Stimulated activated CD8-positive, alpha-beta memory T cell treated with anti-CD3 and anti-CD28 coated beads, Interleukin-2, amount 100 ng/mL, for 1 hour (primary cell): ENCODE measurements at regions not wholly inside any gene's neighbourhood (a gene's known extent, or its start where the extent isn't known, plus 50 kb on each side); places are given as distances from the start of the nearest gene placed in this dataset.

ENCODE experiments used
- DNase-seq, 2 donors: peaks; one replicate each; pipeline ENCODE4 v3.0.0-alpha.2; 2020; ENCODE audit warnings: low read depth in 2 of 2

DNA sequence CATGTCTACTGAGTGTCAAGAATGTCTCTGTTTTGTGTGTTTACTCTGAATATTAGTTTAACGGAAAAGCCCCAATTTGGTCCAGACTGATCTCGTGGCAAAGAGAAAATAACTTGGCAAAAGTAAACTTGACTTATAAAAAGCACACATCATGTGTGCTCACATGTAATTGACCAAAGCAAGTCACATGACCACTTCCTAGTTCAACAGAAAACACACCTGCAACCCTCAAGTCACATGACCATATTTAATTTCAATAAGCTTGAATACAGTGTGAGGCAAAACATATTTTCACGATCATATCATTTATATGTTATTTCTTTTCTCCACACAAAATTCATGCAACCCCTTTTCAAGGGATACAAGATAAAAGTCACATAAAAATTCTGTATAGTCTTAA lies 662.4 kb downstream of the SLITRK1 start:
- no peak for DNase-seq

DNA sequence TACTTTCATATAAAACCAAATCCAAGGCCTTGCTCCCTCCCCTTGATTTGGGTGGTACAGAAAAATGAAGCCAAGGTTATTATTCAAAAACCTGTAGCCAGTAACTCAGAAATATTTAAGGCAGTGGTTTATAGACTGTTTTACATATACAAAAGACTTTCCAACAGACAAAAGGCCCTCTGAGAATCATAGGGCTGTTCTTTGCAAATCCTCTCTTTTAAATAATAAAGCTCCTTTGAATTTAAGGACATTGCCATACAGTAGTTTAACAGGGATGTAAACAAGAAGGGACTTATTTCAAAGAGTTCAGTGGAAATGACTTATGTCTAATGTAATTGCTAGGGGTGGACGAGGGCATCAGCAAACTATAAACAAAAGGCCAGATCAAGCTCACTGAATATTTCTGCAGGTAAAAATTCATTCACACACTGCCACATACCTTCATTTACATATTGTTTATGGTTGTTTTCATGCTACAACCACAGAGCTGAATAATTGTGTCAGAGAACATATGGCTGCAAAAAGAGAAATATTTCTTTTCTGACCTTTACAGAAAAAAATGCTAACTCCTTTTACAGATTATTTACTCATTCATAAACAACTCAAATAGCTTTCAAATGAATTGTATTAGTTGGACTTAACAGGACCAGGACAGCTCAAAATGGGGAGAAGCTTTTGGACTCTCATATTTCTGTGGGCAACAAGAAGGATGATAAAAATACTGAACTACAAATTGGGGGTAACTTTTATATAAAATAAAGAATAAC lies 665.6 kb downstream of the SLITRK1 start:
- no peak for DNase-seq

DNA sequence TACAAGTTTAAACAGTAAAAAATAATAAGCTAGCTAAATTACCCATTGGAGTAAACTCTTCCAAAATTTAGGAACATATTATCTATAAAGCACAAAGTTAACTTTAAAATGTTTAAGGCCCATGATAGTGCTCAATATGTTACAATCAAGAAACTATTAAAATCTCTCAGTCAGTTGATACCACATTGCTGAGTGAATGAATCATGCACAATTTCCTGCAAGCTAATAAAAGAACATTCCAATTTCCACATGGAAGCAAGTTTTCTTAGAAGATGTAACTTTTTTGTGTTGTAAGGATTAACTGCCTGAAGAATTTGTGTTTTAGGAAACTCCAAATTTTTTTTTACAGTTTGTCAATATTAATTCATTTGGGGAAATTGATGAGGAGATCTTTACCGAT lies 666.6 kb downstream of the SLITRK1 start:
- no peak for DNase-seq

DNA sequence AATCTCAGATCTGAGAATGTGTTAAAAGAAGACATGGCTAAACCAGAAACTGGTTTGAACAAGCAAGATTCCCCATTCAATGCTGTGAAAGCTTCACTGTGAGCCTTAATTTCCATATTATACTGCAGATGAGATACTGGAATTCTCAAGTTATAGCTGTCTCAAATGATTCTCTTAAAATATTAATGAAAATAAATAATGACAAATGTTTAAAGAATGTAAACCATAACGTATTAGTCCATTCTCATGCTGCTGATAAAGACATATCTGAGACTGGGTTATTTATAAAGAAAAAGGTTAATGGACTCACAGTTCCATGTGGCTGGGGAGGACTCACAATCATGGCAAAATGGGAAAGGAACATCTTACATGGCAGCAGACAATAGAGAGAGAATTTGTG lies 667.8 kb downstream of the SLITRK1 start:
- DNase-seq = no peak

DNA sequence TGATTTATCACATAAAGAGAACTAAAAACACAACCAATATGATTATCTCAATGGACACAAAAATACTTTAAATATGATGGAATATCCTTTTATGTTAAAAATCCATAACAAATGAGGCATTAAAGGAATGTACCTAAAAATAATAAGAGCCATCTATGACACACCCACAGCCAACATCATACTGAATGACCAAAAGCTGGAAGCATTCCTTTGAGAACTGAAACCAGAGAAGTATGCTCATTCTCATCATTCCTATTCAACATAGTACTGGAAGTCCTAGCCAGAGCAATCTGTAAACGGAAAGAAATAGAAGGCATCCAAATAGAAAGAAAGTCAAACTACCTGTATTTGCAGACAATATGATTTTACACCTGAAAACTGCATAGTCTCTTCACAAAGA lies 671.0 kb downstream of the SLITRK1 start:
- no peak for DNase-seq

DNA sequence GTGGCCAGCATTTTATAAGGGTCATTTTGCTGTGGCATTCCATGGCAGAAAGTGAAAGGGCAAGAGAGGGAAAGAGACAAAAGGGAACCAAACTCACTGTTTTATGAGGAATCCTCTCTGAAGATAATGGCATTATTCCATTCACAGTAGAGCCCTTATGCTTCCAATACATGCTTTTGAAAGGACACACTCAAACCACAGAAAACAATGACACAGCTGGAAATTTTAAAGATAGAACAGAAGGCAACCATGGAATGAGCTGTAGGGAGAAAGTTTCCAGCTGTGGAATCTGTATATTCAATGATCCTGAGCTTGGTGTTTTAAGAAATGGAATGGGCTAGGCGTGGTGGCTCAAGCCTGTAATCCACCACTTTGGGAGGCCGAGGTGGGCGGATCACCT lies 677.4 kb downstream of the SLITRK1 start:
- DNase-seq = no peak

DNA sequence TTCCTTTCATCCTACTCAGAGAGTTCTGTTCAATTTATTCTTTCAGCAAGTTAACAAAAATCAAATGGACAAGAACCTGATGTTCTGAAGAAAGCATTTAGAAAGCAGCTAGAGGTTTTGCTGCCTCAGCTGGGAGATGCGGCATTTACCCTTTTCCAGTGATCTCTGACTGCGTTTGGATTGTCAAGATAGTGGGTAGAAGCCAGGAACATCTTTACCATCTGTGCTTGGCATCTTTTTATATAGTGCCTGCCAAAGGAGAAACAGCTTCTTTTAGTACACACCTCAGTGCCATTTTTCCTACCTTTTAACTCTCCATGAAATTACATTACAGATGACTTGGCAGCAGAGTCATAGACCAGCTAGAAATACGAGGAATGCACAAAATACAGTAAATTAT lies 680.8 kb downstream of the SLITRK1 start:
- no peak for DNase-seq

DNA sequence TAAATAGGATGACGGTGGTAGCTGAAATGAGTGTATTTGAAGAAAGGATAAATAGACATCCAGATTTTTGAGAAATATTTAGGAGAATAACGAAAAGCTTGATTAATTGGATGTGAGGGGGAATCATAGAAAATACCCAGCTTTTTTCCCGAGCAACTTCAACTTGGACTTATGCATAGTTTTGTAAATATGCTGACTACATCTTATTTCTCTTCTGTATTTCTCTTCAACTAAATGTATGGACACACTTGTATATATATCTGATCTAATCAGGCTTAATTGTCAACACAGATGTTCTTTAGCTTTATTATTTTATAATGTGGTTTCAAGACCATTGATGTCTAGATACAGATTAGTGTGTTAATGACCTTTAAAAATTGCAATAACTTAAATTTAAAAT lies 685.0 kb downstream of the SLITRK1 start:
- no peak for DNase-seq

DNA sequence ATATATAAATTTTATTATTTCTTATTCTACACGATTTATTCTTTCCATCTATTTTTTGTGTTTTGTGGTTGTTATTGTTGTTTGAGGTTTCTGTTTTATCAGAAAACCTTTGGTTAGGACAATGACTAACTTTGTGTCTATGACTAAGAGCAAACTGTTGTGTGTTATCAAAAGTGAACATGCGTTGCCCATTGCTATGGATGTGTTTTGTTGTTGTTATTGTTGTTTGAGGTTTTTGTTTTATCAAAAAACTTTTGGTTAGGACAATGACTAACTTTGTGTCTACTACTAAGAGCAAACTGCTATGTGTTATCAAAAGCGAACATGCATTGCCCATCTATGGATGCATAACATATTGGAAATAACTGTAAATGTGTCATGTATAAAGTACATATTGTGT lies 692.3 kb downstream of the SLITRK1 start:
- no peak for DNase-seq

DNA sequence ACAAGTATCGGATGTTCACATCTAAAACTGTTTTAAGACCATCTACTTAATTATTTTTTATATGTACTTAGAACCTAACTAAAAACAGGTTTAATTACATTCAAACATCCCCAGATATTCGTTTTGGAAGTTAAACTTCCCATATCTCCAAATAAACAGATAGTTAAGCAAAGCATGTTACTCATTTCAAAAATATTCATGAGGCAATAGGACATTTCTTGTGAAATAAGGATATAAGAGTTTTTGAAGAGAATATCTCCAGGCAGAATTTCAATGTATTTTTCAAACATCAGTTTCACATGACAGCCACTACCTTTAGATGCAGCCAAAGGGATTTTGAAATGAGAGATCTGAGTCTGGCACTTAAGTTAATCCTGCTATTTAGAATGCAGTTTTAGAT lies 697.5 kb downstream of the SLITRK1 start:
- DNase-seq = no peak

DNA sequence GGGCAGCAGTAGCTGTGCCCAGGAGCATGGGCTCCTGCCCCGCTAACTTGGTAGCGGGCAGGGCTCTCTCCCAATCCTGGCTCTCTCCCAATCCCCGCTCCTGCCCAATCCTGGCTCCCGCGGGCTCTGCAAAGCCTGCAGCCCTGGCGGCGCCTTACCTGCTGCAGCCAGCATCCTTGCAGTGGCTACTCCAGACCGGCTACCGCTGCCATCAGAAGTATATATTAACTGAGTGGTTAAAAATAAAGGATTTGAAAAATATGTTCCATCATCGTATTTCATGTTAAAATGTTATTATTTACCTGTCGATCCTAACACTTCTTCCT lies 698.2 kb downstream of the SLITRK1 start:
- no peak for DNase-seq

DNA sequence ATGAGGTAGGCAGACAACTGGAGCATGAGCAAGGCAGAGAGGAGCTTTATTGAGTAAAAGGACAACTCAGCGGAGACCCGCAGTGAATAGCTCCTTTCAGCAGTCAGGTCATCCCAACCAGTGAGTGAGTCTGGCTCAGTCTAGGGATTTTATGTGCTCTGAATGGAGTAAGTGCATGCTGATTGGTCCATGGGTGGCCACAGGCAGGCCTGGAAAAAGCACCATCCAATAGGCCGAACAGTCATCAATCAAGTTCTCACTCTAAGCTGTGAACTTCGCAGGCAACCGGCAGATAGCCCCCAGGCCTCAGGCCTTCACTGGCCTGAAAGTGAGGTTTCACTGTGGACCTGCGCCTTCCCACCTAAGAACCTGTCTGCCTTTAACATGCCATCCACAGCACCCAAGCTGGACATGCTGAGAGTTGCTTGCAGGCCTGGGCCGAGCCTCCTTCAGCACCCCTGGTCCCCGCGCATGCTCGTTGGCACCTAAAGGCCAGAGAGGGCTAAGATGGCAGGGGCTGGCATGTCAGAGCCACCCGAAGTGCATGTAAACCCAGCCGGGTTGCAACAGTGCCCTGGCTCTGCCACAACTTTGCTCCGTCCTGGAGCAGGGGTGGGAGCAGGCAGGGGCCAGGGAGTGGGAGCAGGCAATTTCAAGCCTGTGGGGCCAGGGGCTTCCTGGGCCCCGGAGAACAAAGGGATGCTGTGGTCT lies 698.7 kb downstream of the SLITRK1 start:
- DNase-seq = no peak

DNA sequence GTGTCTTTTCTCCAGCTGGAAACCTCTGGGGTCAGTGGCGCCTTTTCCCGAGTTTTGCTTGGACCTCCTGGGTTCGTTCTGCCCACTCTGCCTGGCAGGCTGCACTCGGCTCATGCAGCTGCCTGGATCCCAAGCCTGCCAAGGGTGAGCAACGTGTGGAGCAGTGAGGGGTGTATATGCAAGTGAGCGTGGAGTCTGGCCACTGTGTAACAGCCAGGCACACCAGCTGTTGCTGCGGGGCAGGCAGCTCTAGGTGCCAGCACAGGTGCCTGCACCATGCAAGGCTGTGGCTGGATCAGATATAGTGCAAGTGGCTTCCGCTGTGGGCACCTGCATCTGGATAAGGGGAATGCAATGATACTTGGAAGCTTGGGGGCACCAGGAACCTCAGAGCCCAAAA lies 699.4 kb downstream of the SLITRK1 start:
- no peak for DNase-seq

DNA sequence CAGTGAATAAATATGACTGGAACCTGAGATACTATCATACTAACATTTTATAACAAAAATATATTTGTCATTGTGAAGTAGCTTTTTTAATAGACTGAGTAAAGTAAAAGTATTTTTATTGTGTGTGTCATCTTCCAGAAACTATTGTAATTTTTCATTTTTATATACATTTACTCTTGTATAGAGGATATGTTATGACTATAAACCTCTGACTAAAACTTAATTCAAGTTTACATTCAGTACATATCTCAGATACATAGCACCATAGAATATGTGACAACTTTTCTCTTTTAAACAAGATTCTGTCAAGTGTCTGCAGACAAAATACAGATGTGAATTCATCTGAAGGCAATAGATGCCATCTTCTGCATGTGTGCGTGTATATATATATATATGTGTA lies 704.3 kb downstream of the SLITRK1 start:
- no peak for DNase-seq

DNA sequence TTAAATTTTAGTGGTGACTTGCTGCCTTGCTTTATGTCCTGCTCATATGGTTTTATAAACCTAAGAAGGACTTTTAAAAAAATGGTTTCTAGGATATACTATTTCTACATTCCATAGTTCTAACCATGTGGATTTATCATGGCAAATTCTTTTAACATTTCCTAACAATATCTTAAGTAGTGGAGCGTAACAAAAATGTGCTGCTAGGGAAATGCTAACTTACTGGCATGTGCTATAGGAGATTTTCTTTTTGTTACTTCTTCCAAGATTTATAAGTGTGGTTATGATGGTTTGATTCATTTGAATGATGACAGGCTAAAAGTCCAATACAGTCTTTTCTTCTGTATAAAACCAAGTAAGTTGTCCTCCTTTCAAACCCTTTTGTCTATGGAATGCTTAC lies 713.7 kb downstream of the SLITRK1 start:
- DNase-seq = no peak

DNA sequence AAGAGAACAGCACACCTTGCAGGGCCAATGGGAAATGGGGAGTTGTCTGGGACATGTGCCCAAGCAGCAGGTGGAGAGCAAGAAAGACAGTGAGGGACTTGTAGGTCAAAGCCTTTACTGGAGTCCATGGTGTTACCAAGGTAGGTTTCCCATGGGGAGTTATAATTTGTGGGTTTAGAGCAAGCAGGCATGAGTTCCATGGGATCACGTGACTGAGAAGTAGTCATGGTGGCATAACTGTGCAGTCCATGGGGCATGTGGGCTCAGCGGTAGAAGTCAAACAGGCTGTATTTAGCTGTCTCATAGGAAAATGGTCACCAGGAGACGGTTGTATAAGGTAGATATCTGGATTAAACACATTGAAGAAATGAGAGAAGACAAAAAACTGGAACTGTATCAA lies 715.1 kb downstream of the SLITRK1 start:
- DNase-seq = no peak

DNA sequence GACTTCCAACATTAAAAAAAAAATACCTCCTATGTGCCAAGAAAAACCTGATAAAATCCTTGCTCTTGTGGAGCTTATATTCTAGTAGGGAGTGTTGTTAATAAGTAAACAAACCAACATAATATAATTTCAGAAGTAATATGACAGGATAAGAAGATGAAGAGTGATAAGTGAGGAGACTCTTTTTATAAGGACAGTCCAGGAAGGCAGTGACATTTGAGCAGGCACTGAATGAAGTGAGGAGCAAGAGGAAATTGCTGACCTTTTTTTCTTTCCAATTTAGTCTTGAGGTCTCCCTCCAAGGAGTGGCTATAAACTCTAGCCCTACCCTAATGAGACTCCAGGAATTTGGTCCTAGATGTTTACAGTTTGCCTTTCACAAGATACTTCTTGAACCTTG lies 715.7 kb downstream of the SLITRK1 start:
- DNase-seq = no peak

DNA sequence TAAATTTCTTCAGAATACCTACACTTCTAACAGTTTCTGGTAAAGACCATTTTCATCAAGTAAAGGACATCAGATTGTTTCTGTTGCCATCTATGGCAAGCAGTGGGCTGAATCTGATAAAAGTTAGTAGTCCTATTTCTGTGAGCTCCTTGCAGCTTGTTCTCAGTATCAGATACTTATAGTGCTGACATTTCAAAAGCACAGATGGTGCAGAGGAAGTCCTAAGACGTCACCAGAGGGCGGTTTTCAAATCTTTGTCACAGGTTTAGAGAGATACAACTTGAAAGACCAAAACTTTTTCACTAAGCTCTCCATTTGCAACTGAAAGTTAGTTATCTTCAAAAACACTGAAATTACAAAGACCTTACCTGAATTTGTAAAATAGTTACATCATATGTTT lies 719.8 kb downstream of the SLITRK1 start:
- no peak for DNase-seq

DNA sequence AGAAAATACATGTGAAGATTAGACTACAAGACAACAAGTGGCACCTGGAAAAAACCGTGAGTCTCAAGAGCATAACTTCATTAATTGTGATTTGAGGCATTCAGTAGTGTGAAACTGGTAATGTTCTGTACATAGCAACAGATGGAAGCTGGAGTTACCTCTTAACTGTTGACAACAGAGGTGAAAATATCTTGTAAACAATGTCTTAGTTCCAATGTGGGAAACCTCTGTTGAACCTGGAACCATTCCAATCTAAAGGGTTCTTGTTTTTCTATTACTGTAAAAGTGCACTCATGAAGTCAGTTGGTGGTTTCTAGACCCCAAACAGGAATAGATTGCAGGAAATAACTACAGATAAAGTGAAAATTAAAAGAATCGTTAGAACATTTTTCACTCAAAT lies 728.4 kb downstream of the SLITRK1 start:
- no peak for DNase-seq

DNA sequence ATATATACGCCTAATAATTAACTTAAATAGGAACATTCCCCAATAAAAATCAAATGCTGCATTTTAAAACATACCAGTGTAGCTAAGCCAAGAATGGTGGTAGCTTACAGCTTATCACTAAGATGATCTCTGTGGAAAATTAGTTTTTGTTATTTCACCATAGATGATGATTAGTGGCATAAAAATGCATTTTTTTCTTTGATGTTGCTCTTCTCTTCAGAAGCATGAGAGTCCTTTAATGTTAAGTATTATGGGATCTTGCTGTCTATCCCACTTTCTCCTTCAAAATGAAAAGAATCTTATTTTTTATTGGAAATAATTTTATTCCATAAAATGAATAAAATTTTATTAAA lies 731.0 kb downstream of the SLITRK1 start:
- no peak for DNase-seq

DNA sequence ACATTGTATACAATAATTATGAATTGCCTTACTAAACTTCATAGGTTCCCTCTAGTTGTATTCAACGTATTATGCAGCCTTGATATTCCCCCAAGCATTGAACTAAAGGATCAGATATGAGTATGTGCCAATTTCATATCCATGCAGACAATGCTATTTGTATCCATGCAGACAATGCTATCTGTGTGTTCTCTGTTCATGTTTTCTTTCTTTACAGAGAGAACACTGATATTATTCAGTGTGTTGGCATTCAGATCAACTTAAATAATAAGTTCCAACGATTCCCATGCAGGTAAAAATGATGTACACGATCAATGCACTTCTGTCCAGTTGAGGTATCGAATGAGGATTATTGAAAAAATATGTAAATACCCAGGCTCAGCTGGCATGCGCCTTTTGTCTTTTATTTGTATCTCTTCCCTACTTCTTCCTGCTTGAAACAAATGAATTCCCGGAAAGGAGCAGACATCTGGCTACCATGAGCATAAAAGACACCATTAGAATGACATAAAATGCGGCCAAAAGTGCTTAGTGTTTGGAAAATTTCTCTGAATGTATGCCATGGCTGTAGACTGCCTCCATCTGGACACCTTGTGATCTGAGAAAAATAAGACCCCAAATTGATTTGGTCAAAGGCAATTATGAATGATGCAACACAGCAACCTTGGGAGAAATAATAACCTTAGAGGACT lies 731.5 kb downstream of the SLITRK1 start:
- no peak for DNase-seq

DNA sequence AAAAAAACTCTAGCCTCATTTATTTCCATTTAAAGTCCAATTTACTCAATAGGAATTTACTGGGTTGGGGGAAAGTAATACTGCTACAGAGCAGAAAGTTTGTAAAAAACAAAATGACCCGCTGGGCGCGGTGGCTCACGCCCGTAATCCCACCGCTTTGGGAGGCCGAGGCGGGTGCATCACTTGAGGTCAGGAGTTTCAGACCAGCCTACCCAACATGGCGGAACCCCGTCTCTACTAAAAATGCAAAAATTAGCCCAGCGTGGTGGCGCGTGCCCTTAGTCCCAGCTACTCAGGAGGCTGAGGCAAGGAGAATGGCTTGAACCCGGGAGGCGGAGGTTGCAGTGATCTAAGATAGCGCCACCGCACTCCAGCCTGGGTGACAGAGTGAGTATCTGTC lies 745.6 kb downstream of the SLITRK1 start:
- no peak for DNase-seq

DNA sequence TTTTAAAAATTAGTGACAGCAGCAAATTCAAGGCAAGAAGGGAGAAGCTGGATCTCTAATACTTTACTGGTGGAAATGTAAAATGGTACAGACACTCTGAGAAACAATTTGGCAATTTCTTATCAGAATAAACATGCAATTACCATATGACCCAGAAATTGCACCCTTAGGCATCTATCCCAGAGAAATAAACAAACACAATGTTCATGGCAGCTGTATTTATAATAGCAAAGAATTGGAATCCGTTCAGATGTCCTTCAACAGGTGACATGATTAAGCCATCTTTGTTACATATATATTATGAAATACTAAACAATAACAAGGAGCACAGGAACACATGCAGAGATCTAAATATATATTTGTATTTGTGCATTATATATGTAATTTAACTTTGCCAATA lies 756.5 kb downstream of the SLITRK1 start:
- DNase-seq = no peak
